ENCODE measurements at regions not wholly inside any gene's neighbourhood (a gene's known extent, or its start where the extent isn't known, plus 50 kb on each side); places are given as distances from the start of the nearest gene placed in this dataset.

- in situ Hi-C loops (cut with HindIII; ENCODE audit: extremely low pct_ligation_motif_present, low pct_unique_long_range_greater_than_20kb): no loop called here
- POLR2A ChIA-PET: no interaction called here
- CTCF ChIA-PET (ENCODE audit: low intra/inter-chr PET ratio, low total read pairs): no interaction called here
- TF ChIP-seq NCOR1 (IDR thresholded peaks at IDR 0.05; ENCODE audit: borderline replicate concordance, low read length) (no peak), ZMYM2 (CRISPR knock-in tag; IDR thresholded peaks at IDR 0.05) (no peak), RERE (CRISPR knock-in tag; IDR thresholded peaks at IDR 0.05; ENCODE audit: low read depth) (no peak), TRAFD1 (CRISPR knock-in tag; IDR thresholded peaks at IDR 0.05; ENCODE audit: borderline replicate concordance) (no peak), WIZ (CRISPR knock-in tag; IDR thresholded peaks at IDR 0.05) (no peak), PCBP1 (IDR thresholded peaks at IDR 0.05; ENCODE audit: borderline replicate concordance, low read depth, low read length) (no peak), ZNF354B (CRISPR knock-in tag; IDR thresholded peaks at IDR 0.05) (no peak), ARNT (IDR thresholded peaks at IDR 0.05) (no peak), ZNF281 (CRISPR knock-in tag; IDR thresholded peaks at IDR 0.05; ENCODE audit: borderline replicate concordance) (no peak), ZBTB39 (CRISPR knock-in tag; IDR thresholded peaks at IDR 0.05) (no peak), HOXA7 (CRISPR knock-in tag; IDR thresholded peaks at IDR 0.05) (no peak)
Measured at GRCh38 chr2:65605058-65605742, 172.8 kb upstream of the SPRED2 start.

More at GRCh38 chr2:65605058-65605742, 172.8 kb upstream of the SPRED2 start:
- FAIRE-seq (no peak), ATAC-seq (no peak), DNase-seq (ENCODE audit: low spot score) (no peak)
- Histone ChIP-seq H3K4me2 (ENCODE audit: low read depth, low read length) (no peak overlapping the region), H3K9me3 (ENCODE audit: low read length) (no peaks in the 10 kb centered on the region), H4K20me1 (ENCODE audit: insufficient read depth, low read length) (no peaks in the 10 kb centered on the region), H3K27me3 (ENCODE audit: control insufficient read depth in 1 of 2, insufficient read depth in 2 of 2, low read length in 2 of 2) (peaks cover 0 to 17% of the 10 kb centered on the region in 2 experiments; a peak in 3 of 5 replicates), H3K36me3 (replicated peaks in 1 of 2; ENCODE audit: control insufficient read depth in 1 of 2, insufficient read depth in 2 of 2, low read length in 2 of 2) (no peaks in the 10 kb centered on the region), H3K4me3 (replicated peaks in 1 of 3; ENCODE audit: insufficient read depth in 1 of 3, low read depth in 2 of 3, low read length in 3 of 3) (no peak overlapping the region), H3K9ac (ENCODE audit: insufficient read depth, low read depth, low read length) (no peak overlapping the region), H3K79me2 (ENCODE audit: insufficient read depth, low read length) (no peaks in the 10 kb centered on the region), H3K27ac (ENCODE audit: extremely low read length, insufficient read depth, low read length) (no peak overlapping the region), H3K4me1 (ENCODE audit: insufficient read depth, low read length) (0 out of 2 replicates have a peak, but pooled peaks cover 10% of the 10 kb centered on the region), H2AFZ (ENCODE audit: low read length) (no peak overlapping the region)
- WGBS (ENCODE audit: low lambda C conversion rate): 30% methylated on average over 4 of the region's 4 CpGs
- intact Hi-C loops (cut with micrococcal nuclease; ENCODE audit: unreplicated experiment): no loop called here
- no TSS peak for BruUV-seq (replicated peaks)
